ENCODE measurements at regions not wholly inside any gene's neighbourhood (a gene's known extent, or its start where the extent isn't known, plus 50 kb on each side); places are given as distances from the start of the nearest gene placed in this dataset.
"Not testable (repeated sequence)": the region's sequence is repeated elsewhere in the genome, so short reads cannot be mapped to it uniquely, and the experiment has no call there.

GRCh38 chr2:111345439-111345838 is 224.7 kb downstream of the BCL2L11 start:
- not testable (repeated sequence) for H3K36me3 ChIP-seq (ENCODE audit: insufficient read depth, low read length); H3K4me1 ChIP-seq (ENCODE audit: control insufficient read depth, insufficient read depth, low read length, unreplicated experiment); H3K27ac ChIP-seq (ENCODE audit: low read depth, low read length); H3K27me3 ChIP-seq (ENCODE audit: insufficient read depth, low read length); H3K4me3 ChIP-seq (ENCODE audit: low read depth, low read length); H2AFZ ChIP-seq (ENCODE audit: low read length, unreplicated experiment); H3K79me2 ChIP-seq (ENCODE audit: control insufficient read depth, insufficient read depth, low read length, unreplicated experiment)

DNA sequence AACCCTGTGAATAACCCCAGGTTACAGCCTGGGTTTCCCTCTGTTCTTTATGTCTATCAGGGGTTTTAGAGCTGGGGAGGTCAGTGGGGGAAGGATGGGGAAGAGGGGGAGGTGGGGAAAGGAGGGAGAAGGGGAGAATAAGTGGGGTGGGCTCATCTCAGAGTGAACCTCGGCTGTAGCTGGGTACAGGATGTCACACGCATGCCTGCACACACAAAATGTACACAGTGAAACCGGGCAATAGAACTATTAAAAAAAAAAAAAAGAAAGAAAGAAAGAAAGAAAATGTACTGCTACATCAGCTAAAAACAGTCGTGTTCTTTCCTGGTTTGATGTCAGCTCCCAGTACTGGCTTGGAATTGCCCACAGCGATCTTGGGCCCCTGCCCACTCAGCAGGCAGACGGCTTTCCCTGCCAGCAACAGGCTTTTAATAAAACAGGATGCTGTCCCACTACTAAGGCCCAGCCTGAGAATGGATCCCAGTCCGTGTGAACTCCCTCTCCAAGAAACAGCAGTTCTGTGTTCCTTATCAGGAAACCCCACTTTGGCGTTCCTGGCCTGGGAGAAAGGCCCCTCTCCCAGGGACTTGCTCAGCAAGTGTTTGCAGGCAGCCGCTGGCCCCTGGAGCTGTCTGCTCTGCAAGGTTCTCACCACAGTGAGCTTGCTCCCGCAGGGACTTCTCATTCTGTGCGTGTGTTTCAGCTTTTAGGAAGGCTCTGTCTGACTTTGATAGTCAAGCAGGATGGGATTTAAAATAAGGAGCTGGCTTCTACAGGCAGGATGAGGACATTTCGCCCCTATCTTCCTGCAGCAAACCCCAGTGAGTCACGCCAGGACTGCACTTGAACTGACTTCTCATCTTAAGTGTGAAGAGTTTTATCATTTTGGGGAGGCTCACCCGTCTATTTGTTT is 225.6 kb downstream of the BCL2L11 start:
- H3K4me1 ChIP-seq (ENCODE audit: control insufficient read depth, insufficient read depth, low read length, unreplicated experiment); H3K27ac ChIP-seq (ENCODE audit: low read depth, low read length); H3K79me2 ChIP-seq (ENCODE audit: control insufficient read depth, insufficient read depth, low read length, unreplicated experiment); H2AFZ ChIP-seq (ENCODE audit: low read length, unreplicated experiment); H3K4me3 ChIP-seq (ENCODE audit: low read depth, low read length); H3K36me3 ChIP-seq (ENCODE audit: insufficient read depth, low read length); H3K27me3 ChIP-seq (ENCODE audit: insufficient read depth, low read length): not testable (repeated sequence)

- H3K79me2 ChIP-seq (ENCODE audit: control insufficient read depth, insufficient read depth, low read length, unreplicated experiment); H3K4me3 ChIP-seq (ENCODE audit: low read depth, low read length); H3K36me3 ChIP-seq (ENCODE audit: insufficient read depth, low read length); H2AFZ ChIP-seq (ENCODE audit: low read length, unreplicated experiment); H3K27ac ChIP-seq (ENCODE audit: low read depth, low read length); H3K4me1 ChIP-seq (ENCODE audit: control insufficient read depth, insufficient read depth, low read length, unreplicated experiment); H3K27me3 ChIP-seq (ENCODE audit: insufficient read depth, low read length): not testable (repeated sequence)
These were observed 227.0 kb downstream of the BCL2L11 start for GRCh38 chr2:111347695-111348094.

GRCh38 chr2:111348316-111348715 is 227.6 kb downstream of the BCL2L11 start:
- not testable (repeated sequence) for H3K27ac ChIP-seq (ENCODE audit: low read depth, low read length); H3K4me1 ChIP-seq (ENCODE audit: control insufficient read depth, insufficient read depth, low read length, unreplicated experiment); H2AFZ ChIP-seq (ENCODE audit: low read length, unreplicated experiment); H3K36me3 ChIP-seq (ENCODE audit: insufficient read depth, low read length); H3K4me3 ChIP-seq (ENCODE audit: low read depth, low read length); H3K79me2 ChIP-seq (ENCODE audit: control insufficient read depth, insufficient read depth, low read length, unreplicated experiment); H3K27me3 ChIP-seq (ENCODE audit: insufficient read depth, low read length)

DNA sequence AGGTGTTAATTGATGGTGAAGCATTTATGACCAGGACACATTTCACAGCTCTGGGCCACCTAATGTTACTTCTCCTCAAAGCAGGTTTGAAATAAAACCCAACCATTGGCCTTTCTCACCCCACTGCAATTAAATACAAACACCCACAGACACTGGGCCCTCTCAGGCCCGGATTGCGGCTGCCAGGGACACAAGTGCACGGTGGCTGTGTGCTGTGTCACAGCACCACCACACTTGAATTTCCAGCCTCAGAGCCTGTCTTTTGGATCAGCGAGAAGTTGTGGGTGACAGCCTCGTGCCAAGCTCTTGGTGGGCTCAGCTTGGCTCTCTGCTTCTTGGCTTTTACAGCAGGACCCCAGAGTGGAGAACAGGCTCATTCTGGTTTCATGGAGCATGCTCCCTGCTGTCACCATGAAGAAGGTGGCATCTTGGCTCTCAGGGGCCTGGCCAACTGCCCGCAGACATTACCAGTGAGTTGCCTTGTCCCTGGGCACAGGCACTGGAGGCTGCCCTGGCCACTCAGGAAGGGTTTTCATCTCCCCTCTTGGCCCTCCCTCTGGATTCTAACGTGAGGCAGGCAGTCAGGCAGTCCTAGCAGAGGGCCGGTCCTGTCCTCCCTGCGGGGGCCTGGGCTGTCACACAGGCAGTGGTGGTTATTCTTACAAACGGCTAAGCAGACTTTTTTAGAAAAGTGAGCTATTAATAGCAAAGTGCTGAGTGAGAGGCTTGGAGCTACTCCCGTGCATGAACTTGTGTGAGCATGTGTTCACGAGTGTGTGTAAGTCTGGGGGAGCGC is 234.5 kb downstream of the BCL2L11 start:
- not testable (repeated sequence) for H3K27ac ChIP-seq (ENCODE audit: low read depth, low read length); H3K79me2 ChIP-seq (ENCODE audit: control insufficient read depth, insufficient read depth, low read length, unreplicated experiment); H3K36me3 ChIP-seq (ENCODE audit: insufficient read depth, low read length); H3K4me3 ChIP-seq (ENCODE audit: low read depth, low read length); H3K27me3 ChIP-seq (ENCODE audit: insufficient read depth, low read length); H2AFZ ChIP-seq (ENCODE audit: low read length, unreplicated experiment); H3K4me1 ChIP-seq (ENCODE audit: control insufficient read depth, insufficient read depth, low read length, unreplicated experiment)

DNA sequence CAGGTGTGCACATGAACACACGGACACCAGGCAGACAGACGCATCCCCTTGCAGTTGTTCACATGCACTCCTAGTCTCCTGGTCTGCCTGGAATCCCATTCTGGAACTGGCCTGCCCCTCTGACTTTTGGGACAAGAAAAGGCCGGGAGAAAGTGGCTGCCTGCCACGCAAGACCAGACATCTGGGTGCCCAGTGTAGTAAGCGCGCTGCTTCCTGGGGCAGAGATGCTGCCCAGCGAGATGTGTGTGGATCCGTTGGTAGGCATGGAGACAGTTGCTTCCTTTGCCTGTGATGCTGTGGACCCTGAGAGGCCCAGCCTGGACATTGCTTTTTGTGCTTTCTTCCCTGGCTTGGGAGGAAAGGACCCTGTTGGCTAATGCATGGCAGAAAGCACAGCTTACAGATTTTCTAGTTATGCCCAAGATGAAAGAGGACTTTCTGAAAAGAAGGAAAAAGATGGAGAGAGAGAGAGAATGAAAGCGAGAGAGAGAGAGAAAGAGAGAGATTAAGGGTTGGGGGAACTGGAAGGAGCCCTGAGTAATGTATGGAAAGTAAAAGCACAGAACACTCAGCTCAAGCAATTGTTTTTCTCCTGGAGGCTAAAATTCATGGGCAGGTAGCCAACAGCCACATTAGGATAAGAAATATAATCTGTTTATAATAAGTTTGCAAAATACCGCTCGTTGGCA is 235.3 kb downstream of the BCL2L11 start:
- not testable (repeated sequence) for H3K4me3 ChIP-seq (ENCODE audit: low read depth, low read length); H3K79me2 ChIP-seq (ENCODE audit: control insufficient read depth, insufficient read depth, low read length, unreplicated experiment); H3K36me3 ChIP-seq (ENCODE audit: insufficient read depth, low read length); H2AFZ ChIP-seq (ENCODE audit: low read length, unreplicated experiment); H3K4me1 ChIP-seq (ENCODE audit: control insufficient read depth, insufficient read depth, low read length, unreplicated experiment); H3K27me3 ChIP-seq (ENCODE audit: insufficient read depth, low read length); H3K27ac ChIP-seq (ENCODE audit: low read depth, low read length)

GRCh38 chr2:111356512-111357031 is 235.9 kb downstream of the BCL2L11 start:
- not testable (repeated sequence) for H3K79me2 ChIP-seq (ENCODE audit: control insufficient read depth, insufficient read depth, low read length, unreplicated experiment); H3K27ac ChIP-seq (ENCODE audit: low read depth, low read length); H3K27me3 ChIP-seq (ENCODE audit: insufficient read depth, low read length); H3K4me1 ChIP-seq (ENCODE audit: control insufficient read depth, insufficient read depth, low read length, unreplicated experiment); H2AFZ ChIP-seq (ENCODE audit: low read length, unreplicated experiment); H3K4me3 ChIP-seq (ENCODE audit: low read depth, low read length); H3K36me3 ChIP-seq (ENCODE audit: insufficient read depth, low read length)

GRCh38 chr2:111365986-111366640 is 245.4 kb downstream of the BCL2L11 start:
- H3K4me3 ChIP-seq (ENCODE audit: low read depth, low read length); H2AFZ ChIP-seq (ENCODE audit: low read length, unreplicated experiment); H3K4me1 ChIP-seq (ENCODE audit: control insufficient read depth, insufficient read depth, low read length, unreplicated experiment); H3K36me3 ChIP-seq (ENCODE audit: insufficient read depth, low read length); H3K79me2 ChIP-seq (ENCODE audit: control insufficient read depth, insufficient read depth, low read length, unreplicated experiment); H3K27ac ChIP-seq (ENCODE audit: low read depth, low read length); H3K27me3 ChIP-seq (ENCODE audit: insufficient read depth, low read length): not testable (repeated sequence)

- not testable (repeated sequence) for H3K27ac ChIP-seq (ENCODE audit: low read depth, low read length); H2AFZ ChIP-seq (ENCODE audit: low read length, unreplicated experiment); H3K79me2 ChIP-seq (ENCODE audit: control insufficient read depth, insufficient read depth, low read length, unreplicated experiment); H3K36me3 ChIP-seq (ENCODE audit: insufficient read depth, low read length); H3K27me3 ChIP-seq (ENCODE audit: insufficient read depth, low read length); H3K4me1 ChIP-seq (ENCODE audit: control insufficient read depth, insufficient read depth, low read length, unreplicated experiment); H3K4me3 ChIP-seq (ENCODE audit: low read depth, low read length)
These were observed 245.9 kb downstream of the BCL2L11 start for GRCh38 chr2:111366641-111367029.

GRCh38 chr2:111367080-111367479 is 246.4 kb downstream of the BCL2L11 start:
- H2AFZ ChIP-seq (ENCODE audit: low read length, unreplicated experiment); H3K27me3 ChIP-seq (ENCODE audit: insufficient read depth, low read length); H3K79me2 ChIP-seq (ENCODE audit: control insufficient read depth, insufficient read depth, low read length, unreplicated experiment); H3K4me3 ChIP-seq (ENCODE audit: low read depth, low read length); H3K36me3 ChIP-seq (ENCODE audit: insufficient read depth, low read length); H3K4me1 ChIP-seq (ENCODE audit: control insufficient read depth, insufficient read depth, low read length, unreplicated experiment); H3K27ac ChIP-seq (ENCODE audit: low read depth, low read length): not testable (repeated sequence)
